Mammary epithelial cell (primary cell): ENCODE measurements at regions not wholly inside any gene's neighbourhood (a gene's known extent, or its start where the extent isn't known, plus 50 kb on each side); places are given as distances from the start of the nearest gene placed in this dataset.

Source experiments
- EZH2 ChIP-seq: IDR thresholded peaks from 2 replicates; pipeline ENCODE4 v1.6.1; 2012; ENCODE audit warnings: low read length, inconsistent platforms, borderline replicate concordance
- TF ChIP-seq, protein P1 (sequence below), 2 donors: IDR thresholded peaks in 1 of 2; conservative IDR thresholded peaks in 1 of 2; 2 replicates each; pipeline ENCODE4 v1.5.1; 2011 to 2012; ENCODE audit warnings: inconsistent platforms in 2 of 2, low read length in 2 of 2, mild to moderate bottlenecking in 2 of 2, control low read depth in 1 of 2, low read depth in 1 of 2; ENCODE audit not compliant: insufficient read depth in 1 of 2; ENCODE audit errors: extremely low read depth in 1 of 2

DNA sequence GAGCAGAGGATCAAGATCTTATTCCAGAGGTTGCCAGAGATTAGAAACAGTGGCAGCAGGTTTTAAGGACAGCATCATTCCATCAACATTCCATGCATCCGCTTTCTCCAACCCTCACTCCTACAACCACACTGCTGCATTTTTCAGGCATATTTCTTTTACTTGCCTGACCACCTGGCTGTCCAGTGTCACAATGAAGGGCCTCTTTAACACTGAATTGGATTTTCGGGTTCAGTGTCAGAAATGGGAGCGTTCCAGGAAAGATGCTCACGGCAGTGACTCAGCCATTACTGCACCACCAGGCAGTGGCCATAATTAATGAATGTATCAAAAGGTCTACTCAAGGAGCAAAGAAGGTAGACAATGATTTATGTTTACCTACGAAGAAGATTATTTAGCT lies 200.4 kb upstream of the ESRRG start:
- TF ChIP-seq EZH2: no peak
- TF ChIP-seq, protein P1, sequence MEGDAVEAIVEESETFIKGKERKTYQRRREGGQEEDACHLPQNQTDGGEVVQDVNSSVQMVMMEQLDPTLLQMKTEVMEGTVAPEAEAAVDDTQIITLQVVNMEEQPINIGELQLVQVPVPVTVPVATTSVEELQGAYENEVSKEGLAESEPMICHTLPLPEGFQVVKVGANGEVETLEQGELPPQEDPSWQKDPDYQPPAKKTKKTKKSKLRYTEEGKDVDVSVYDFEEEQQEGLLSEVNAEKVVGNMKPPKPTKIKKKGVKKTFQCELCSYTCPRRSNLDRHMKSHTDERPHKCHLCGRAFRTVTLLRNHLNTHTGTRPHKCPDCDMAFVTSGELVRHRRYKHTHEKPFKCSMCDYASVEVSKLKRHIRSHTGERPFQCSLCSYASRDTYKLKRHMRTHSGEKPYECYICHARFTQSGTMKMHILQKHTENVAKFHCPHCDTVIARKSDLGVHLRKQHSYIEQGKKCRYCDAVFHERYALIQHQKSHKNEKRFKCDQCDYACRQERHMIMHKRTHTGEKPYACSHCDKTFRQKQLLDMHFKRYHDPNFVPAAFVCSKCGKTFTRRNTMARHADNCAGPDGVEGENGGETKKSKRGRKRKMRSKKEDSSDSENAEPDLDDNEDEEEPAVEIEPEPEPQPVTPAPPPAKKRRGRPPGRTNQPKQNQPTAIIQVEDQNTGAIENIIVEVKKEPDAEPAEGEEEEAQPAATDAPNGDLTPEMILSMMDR (conservative IDR thresholded peaks at IDR 0.05 in 1 of 2, IDR thresholded peaks at IDR 0.05 in 1 of 2; ENCODE audit: extremely low read depth in 1 of 2, insufficient read depth in 1 of 2, low read depth in 1 of 2, low read length in 2 of 2): no peak
